GM21447 (cell line): ENCODE measurements at regions not wholly inside any gene's neighbourhood (a gene's known extent, or its start where the extent isn't known, plus 50 kb on each side); places are given as distances from the start of the nearest gene placed in this dataset.

ENCODE experiments used
- ATAC-seq: cut with Tn5 transposase; IDR thresholded peaks from one replicate; pipeline ENCODE4 v1.9.1; 2021; ENCODE audit not compliant: unreplicated experiment

GRCh38 chr5:89117124-89117644 is 234.2 kb upstream of the MEF2C start:
- peak; percentile 96 for ATAC-seq

GRCh38 chr5:89110916-89111646 is 228.1 kb upstream of the MEF2C start:
- no peak for ATAC-seq

- ATAC-seq, result no peak
These were observed 223.5 kb upstream of the MEF2C start for GRCh38 chr5:89106480-89106879.

- ATAC-seq, result no peak
These were observed 222.9 kb upstream of the MEF2C start for GRCh38 chr5:89105836-89106235.

GRCh38 chr5:89105171-89105695 is 222.2 kb upstream of the MEF2C start:
- no peak for ATAC-seq

GRCh38 chr5:89098199-89098756 is 215.3 kb upstream of the MEF2C start:
- no peak for ATAC-seq

GRCh38 chr5:89097103-89097502 is 214.1 kb upstream of the MEF2C start:
- peak; percentile 91 for ATAC-seq

- ATAC-seq, result no peak
These were observed 212.4 kb upstream of the MEF2C start for GRCh38 chr5:89095341-89095740.

- ATAC-seq, result no peak
These were observed 207.1 kb upstream of the MEF2C start for GRCh38 chr5:89090037-89090436.

- no peak for ATAC-seq
These were observed 204.8 kb upstream of the MEF2C start for GRCh38 chr5:89087551-89088318.

- no peak for ATAC-seq
These were observed 204.1 kb upstream of the MEF2C start for GRCh38 chr5:89087128-89087527.

GRCh38 chr5:89086390-89087086 is 203.6 kb upstream of the MEF2C start:
- ATAC-seq, result no peak

- ATAC-seq, result no peak
These were observed 200.8 kb upstream of the MEF2C start for GRCh38 chr5:89083791-89084190.

- peak; percentile 82 for ATAC-seq
These were observed 198.4 kb upstream of the MEF2C start for GRCh38 chr5:89081360-89081759.

GRCh38 chr5:89080467-89081116 is 197.6 kb upstream of the MEF2C start:
- ATAC-seq, result peak; percentile 43

GRCh38 chr5:89072842-89073672 is 190.1 kb upstream of the MEF2C start:
- ATAC-seq, result no peak

GRCh38 chr5:89071941-89072331 is 189.0 kb upstream of the MEF2C start:
- ATAC-seq, result peak; percentile 65

GRCh38 chr5:89071101-89071940 is 188.3 kb upstream of the MEF2C start:
- peak; percentile 80 for ATAC-seq

GRCh38 chr5:89069591-89069990 is 186.6 kb upstream of the MEF2C start:
- no peak for ATAC-seq
